ENCODE measurements at regions not wholly inside any gene's neighbourhood (a gene's known extent, or its start where the extent isn't known, plus 50 kb on each side); places are given as distances from the start of the nearest gene placed in this dataset.

- no peak overlapping the region for H3K27ac ChIP-seq
- ChIA-PET POLR2A (ENCODE audit: low non-redundant PET) (no interaction called here), CTCF (no interaction called here)
- no peak for TF ChIP-seq CTCF (conservative IDR thresholded peaks at IDR 0.05; ENCODE audit: low read depth)
- DNase-seq (ENCODE audit: low spot score) = no peak
These were observed 224.8 kb upstream of the MAP3K7 start for GRCh38 chr6:90811596-90812226.

GRCh38 chr6:90809035-90809434 lies 222.2 kb upstream of the MAP3K7 start:
- TF ChIP-seq CTCF (conservative IDR thresholded peaks at IDR 0.05; ENCODE audit: low read depth) = no peak
- CTCF ChIA-PET = no interaction called here
- H3K27ac ChIP-seq = no peak overlapping the region
- DNase-seq (ENCODE audit: low spot score) = no peak
- POLR2A ChIA-PET (ENCODE audit: low non-redundant PET) = no interaction called here

GRCh38 chr6:90807791-90808701 lies 221.2 kb upstream of the MAP3K7 start:
- no peak for TF ChIP-seq CTCF (conservative IDR thresholded peaks at IDR 0.05; ENCODE audit: low read depth)
- ChIA-PET CTCF (interaction anchor here (0.6 to 0.8 kb wide), 2 partner anchors 15 to 53 kb away, joined by 3 to 5 read pairs; no protein-coding TSS in a partner anchor), POLR2A (ENCODE audit: low non-redundant PET) (no interaction called here)
- DNase-seq (ENCODE audit: low spot score) = no peak
- no peak overlapping the region for H3K27ac ChIP-seq

- H3K27ac ChIP-seq = no peak overlapping the region
These were observed 218.8 kb upstream of the MAP3K7 start for GRCh38 chr6:90805619-90806155.

GRCh38 chr6:90803956-90804355 lies 217.1 kb upstream of the MAP3K7 start:
- CTCF ChIA-PET = interaction anchor here (0.6 kb wide), 1 partner anchor 108 kb away, joined by 3 read pairs; no protein-coding TSS in a partner anchor

More at GRCh38 chr6:90805619-90806155, 218.8 kb upstream of the MAP3K7 start:
- TF ChIP-seq CTCF (conservative IDR thresholded peaks at IDR 0.05; ENCODE audit: low read depth) = no peak
- no peak for DNase-seq (ENCODE audit: low spot score)
- ChIA-PET CTCF (interaction anchor here (0.7 kb wide), 1 partner anchor 42 kb away, joined by 3 read pairs; no protein-coding TSS in a partner anchor), POLR2A (ENCODE audit: low non-redundant PET) (no interaction called here)

More at GRCh38 chr6:90803956-90804355, 217.1 kb upstream of the MAP3K7 start:
- H3K27ac ChIP-seq = no peak overlapping the region
- POLR2A ChIA-PET (ENCODE audit: low non-redundant PET) = no interaction called here
- no peak for TF ChIP-seq CTCF (conservative IDR thresholded peaks at IDR 0.05; ENCODE audit: low read depth)
- DNase-seq (ENCODE audit: low spot score) = no peak
